Tongue (tissue), 1 donor: ENCODE measurements at regions not wholly inside any gene's neighbourhood (a gene's known extent, or its start where the extent isn't known, plus 50 kb on each side); places are given as distances from the start of the nearest gene placed in this dataset.

Source experiments
- DNase-seq: peaks from one replicate; pipeline ENCODE4 v3.0.0-alpha.2; 2015

GRCh38 chr12:19712041-19712440 is 272.7 kb downstream of the AEBP2 start:
- DNase-seq = no peak

- DNase-seq = no peak
Observed at GRCh38 chr12:19718401-19718800, 279.1 kb downstream of the AEBP2 start.

GRCh38 chr12:19719672-19720071 is 280.4 kb downstream of the AEBP2 start:
- DNase-seq = no peak

- DNase-seq = no peak
Observed at GRCh38 chr12:19726122-19726521, 286.8 kb downstream of the AEBP2 start.

- DNase-seq = no peak
Observed at GRCh38 chr12:19726592-19726991, 287.3 kb downstream of the AEBP2 start.

- no peak for DNase-seq
Observed at GRCh38 chr12:19737019-19737418, 297.7 kb downstream of the AEBP2 start.

GRCh38 chr12:19739195-19739776 is 300.0 kb downstream of the AEBP2 start:
- DNase-seq = peak; percentile 87

GRCh38 chr12:19740472-19741131 is 301.3 kb downstream of the AEBP2 start:
- no peak for DNase-seq

- no peak for DNase-seq
Observed at GRCh38 chr12:19741132-19741489, 301.8 kb downstream of the AEBP2 start.

GRCh38 chr12:19744705-19745218 is 305.5 kb downstream of the AEBP2 start:
- DNase-seq = peak; percentile 21

- no peak for DNase-seq
Observed at GRCh38 chr12:19746471-19746870, 307.2 kb downstream of the AEBP2 start.

- no peak for DNase-seq
Observed at GRCh38 chr12:19749906-19750574, 310.7 kb downstream of the AEBP2 start.

- DNase-seq = no peak
Observed at GRCh38 chr12:19751078-19751477, 311.8 kb downstream of the AEBP2 start.

GRCh38 chr12:19752712-19753111 is 313.4 kb downstream of the AEBP2 start:
- no peak for DNase-seq

GRCh38 chr12:19755136-19755535 is 315.8 kb downstream of the AEBP2 start:
- no peak for DNase-seq

GRCh38 chr12:19757317-19757877 is 318.1 kb downstream of the AEBP2 start:
- peak; percentile 55 for DNase-seq

GRCh38 chr12:19759227-19759626 is 319.9 kb downstream of the AEBP2 start:
- DNase-seq = no peak

- no peak for DNase-seq
Observed at GRCh38 chr12:19760611-19761010, 321.3 kb downstream of the AEBP2 start.

- no peak for DNase-seq
Observed at GRCh38 chr12:19761463-19761862, 322.2 kb downstream of the AEBP2 start.

- DNase-seq = no peak
Observed at GRCh38 chr12:19763488-19763887, 324.2 kb downstream of the AEBP2 start.

GRCh38 chr12:19764408-19764807 is 325.1 kb downstream of the AEBP2 start:
- no peak for DNase-seq

GRCh38 chr12:19771858-19772257 is 332.6 kb downstream of the AEBP2 start:
- DNase-seq = no peak

GRCh38 chr12:19772776-19773175 is 333.5 kb downstream of the AEBP2 start:
- no peak for DNase-seq
